Activated CD4-positive, alpha-beta T cell treated with anti-CD3 and anti-CD28 coated beads for 24 hours (primary cell): ENCODE measurements at regions not wholly inside any gene's neighbourhood (a gene's known extent, or its start where the extent isn't known, plus 50 kb on each side); places are given as distances from the start of the nearest gene placed in this dataset.
"Not testable (repeated sequence)": the region's sequence is repeated elsewhere in the genome, so short reads cannot be mapped to it uniquely, and the experiment has no call there.

Experiments
- DNase-seq, 2 donors: peaks; one replicate each; pipeline ENCODE4 v3.0.0-alpha.2; 2020; ENCODE audit warnings: low read depth in 2 of 2

- no peak for DNase-seq
Measured at GRCh38 chr3:163817015-163817414, 1261.3 kb downstream of the SI start.

- DNase-seq, result no peak
Measured at GRCh38 chr3:163813935-163814334, 1264.4 kb downstream of the SI start.

GRCh38 chr3:163812006-163812405 is 1266.3 kb downstream of the SI start:
- no peak for DNase-seq

GRCh38 chr3:163809540-163809993 is 1268.7 kb downstream of the SI start:
- no peak for DNase-seq

GRCh38 chr3:163786416-163786815 is 1291.9 kb downstream of the SI start:
- DNase-seq, result no peak

- DNase-seq, result no peak
Measured at GRCh38 chr3:163785693-163786092, 1292.6 kb downstream of the SI start.

- no peak for DNase-seq
Measured at GRCh38 chr3:163779396-163780344, 1298.6 kb downstream of the SI start.

GRCh38 chr3:163776743-163777142 is 1301.6 kb downstream of the SI start:
- DNase-seq, result no peak

GRCh38 chr3:163773136-163773535 is 1305.2 kb downstream of the SI start:
- DNase-seq, result no peak

- no peak for DNase-seq
Measured at GRCh38 chr3:163768048-163768447, 1310.2 kb downstream of the SI start.

- no peak for DNase-seq
Measured at GRCh38 chr3:163766112-163766511, 1312.2 kb downstream of the SI start.

GRCh38 chr3:163753033-163753432 is 1325.3 kb downstream of the SI start:
- DNase-seq, result no peak

- DNase-seq, result no peak
Measured at GRCh38 chr3:163745204-163745603, 1333.1 kb downstream of the SI start.

- DNase-seq, result no peak
Measured at GRCh38 chr3:163735394-163735793, 1342.9 kb downstream of the SI start.

GRCh38 chr3:163730684-163731083 is 1347.6 kb downstream of the SI start:
- no peak for DNase-seq

GRCh38 chr3:163726125-163726524 is 1352.2 kb downstream of the SI start:
- DNase-seq, result no peak

GRCh38 chr3:163722405-163722804 is 1355.9 kb downstream of the SI start:
- no peak for DNase-seq

GRCh38 chr3:163721596-163721995 is 1356.7 kb downstream of the SI start:
- DNase-seq, result no peak

- DNase-seq, result no peak
Measured at GRCh38 chr3:163717377-163717776, 1360.9 kb downstream of the SI start.

- no peak for DNase-seq
Measured at GRCh38 chr3:163708428-163708827, 1369.9 kb downstream of the SI start.

- DNase-seq, result no peak
Measured at GRCh38 chr3:163707659-163708058, 1370.6 kb downstream of the SI start.

GRCh38 chr3:163698221-163698620 is 1380.1 kb downstream of the SI start:
- DNase-seq, result not testable (repeated sequence)

- no peak for DNase-seq
Measured at GRCh38 chr3:163692494-163692893, 1385.8 kb downstream of the SI start.

GRCh38 chr3:163684651-163685050 is 1393.6 kb downstream of the SI start:
- no peak for DNase-seq
